A549 (cell line): ENCODE measurements at regions not wholly inside any gene's neighbourhood (a gene's known extent, or its start where the extent isn't known, plus 50 kb on each side); places are given as distances from the start of the nearest gene placed in this dataset.

Experiments used
- BCL3 ChIP-seq: fragments of >200 bp; sonication (Bioruptor Twin); formaldehyde crosslinking; IDR thresholded peaks from 3 replicates; pipeline ENCODE4 v1.6.1; 2016
- BHLHE40 ChIP-seq: IDR thresholded peaks from 2 replicates; pipeline ENCODE4 v1.6.1; 2012; ENCODE audit warnings: low read depth, low read length, inconsistent platforms
- CEBPB ChIP-seq, 2 experiments: fragments of >200 bp in 1 of 2; sonication (Bioruptor Twin) in 1 of 2; formaldehyde crosslinking in 1 of 2; IDR thresholded peaks; 2 replicates each; pipeline ENCODE4 v1.6.1; 2012 to 2016
- CTCF ChIP-seq: fragments of >200 bp; sonication (Bioruptor Twin); formaldehyde crosslinking; IDR thresholded peaks from 3 replicates; pipeline ENCODE4 v1.5.1; 2016
- FOSB ChIP-seq: fragments of 250-450 bp; sonication (Bioruptor Pico); IDR thresholded peaks from 2 replicates; pipeline ENCODE4 v1.5.0; 2020; ENCODE audit warnings: mild to moderate bottlenecking, moderate library complexity
- HOXA7 ChIP-seq: fragments of 250-450 bp; sonication (Bioruptor Pico); IDR thresholded peaks from 2 replicates; pipeline ENCODE4 v1.5.0; 2020; ENCODE audit warnings: mild to moderate bottlenecking, moderate library complexity
- KDM1A ChIP-seq: fragments of 200-600 bp; sonication (generic); IDR thresholded peaks from 2 replicates; pipeline ENCODE4 v1.6.1; 2016; ENCODE audit warnings: low read depth, mild to moderate bottlenecking
- MYC ChIP-seq: IDR thresholded peaks from 2 replicates; pipeline ENCODE4 v1.6.1; 2012; ENCODE audit warnings: mild to moderate bottlenecking, inconsistent platforms, low read length, improper control_type of control experiment, borderline replicate concordance
- PHF8 ChIP-seq: fragments of 200-600 bp; sonication (generic); IDR thresholded peaks from 2 replicates; pipeline ENCODE4 v1.6.1; 2016; ENCODE audit warnings: low read depth, mild to moderate bottlenecking, antibody characterized with exemption, moderate library complexity, borderline replicate concordance
- POLR2A ChIP-seq: IDR thresholded peaks from 2 replicates; pipeline ENCODE4 v1.6.1; 2012; ENCODE audit warnings: mild to moderate bottlenecking, low read length
- RAD21 ChIP-seq, 2 experiments: fragments of >200 bp in 1 of 2; sonication (Bioruptor Twin) in 1 of 2; formaldehyde crosslinking in 1 of 2; IDR thresholded peaks in 1 of 2; conservative IDR thresholded peaks in 1 of 2; 2 replicates in 1 of 2; 3 replicates in 1 of 2; pipeline ENCODE4 v1.6.1; 2012 to 2018; ENCODE audit warnings: inconsistent platforms in 1 of 2
- REST ChIP-seq: fragments of 200-600 bp; sonication (generic); IDR thresholded peaks from 2 replicates; pipeline ENCODE4 v1.6.1; 2016; ENCODE audit warnings: antibody characterized with exemption, mild to moderate bottlenecking, moderate library complexity
- USF2 ChIP-seq: fragments of 450-650 bp; IDR thresholded peaks from 2 replicates; pipeline ENCODE4 v1.6.1; 2014; ENCODE audit warnings: antibody characterized with exemption
- ZFP36 ChIP-seq: fragments of 450-650 bp; IDR thresholded peaks from 2 replicates; pipeline ENCODE4 v1.6.1; 2014; ENCODE audit warnings: borderline replicate concordance; ENCODE audit not compliant: partially characterized antibody

GRCh38 chr3:197613199-197613598, 57.4 kb upstream of the BDH1 start:
- no peak for TF ChIP-seq MYC
- no peak for TF ChIP-seq ZFP36
- TF ChIP-seq FOSB (CRISPR knock-in tag): no peak
- TF ChIP-seq CTCF: no peak
- no peak for TF ChIP-seq PHF8
- no peak for TF ChIP-seq BHLHE40
- TF ChIP-seq USF2: no peak
- no peak for TF ChIP-seq BCL3
- no peak for TF ChIP-seq POLR2A
- no peak for TF ChIP-seq KDM1A
- no peak for TF ChIP-seq REST
- TF ChIP-seq HOXA7: no peak
- no peak for TF ChIP-seq RAD21 (conservative IDR thresholded peaks at IDR 0.05 in 1 of 2, IDR thresholded peaks at IDR 0.05 in 1 of 2)
- TF ChIP-seq CEBPB (IDR thresholded peaks at IDR 0.05): no peak
